ENCODE measurements at regions not wholly inside any gene's neighbourhood (a gene's known extent, or its start where the extent isn't known, plus 50 kb on each side); places are given as distances from the start of the nearest gene placed in this dataset.

DNA sequence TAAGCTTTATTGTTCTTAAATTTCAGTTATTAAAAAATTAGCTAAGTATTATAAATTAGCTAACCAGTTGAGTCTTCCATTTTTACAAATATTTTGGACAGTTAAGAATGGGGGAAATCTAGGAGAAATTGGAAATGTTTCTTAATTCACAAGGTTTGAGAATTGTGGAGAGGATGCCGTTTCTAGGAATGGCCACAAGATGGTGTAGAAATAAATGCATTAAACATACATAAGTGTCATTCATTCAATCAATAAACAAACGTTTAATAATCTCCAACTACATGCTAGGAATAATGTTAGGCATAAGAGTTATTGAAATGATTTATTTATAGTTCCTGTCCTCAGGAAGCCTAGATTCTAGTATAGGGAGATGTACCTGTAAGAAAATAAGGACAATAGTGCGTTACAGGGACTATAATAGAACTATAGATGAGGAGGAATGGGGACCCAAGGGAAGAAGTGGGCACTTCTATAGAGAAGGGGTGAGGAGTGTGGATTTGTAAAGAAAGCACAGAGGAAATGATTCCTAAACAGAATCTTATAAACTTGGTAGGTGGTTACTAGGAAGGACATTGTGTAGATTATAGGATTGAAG, 195.7 kb upstream of the ANK2 start:
- no peak for DNase-seq

DNA sequence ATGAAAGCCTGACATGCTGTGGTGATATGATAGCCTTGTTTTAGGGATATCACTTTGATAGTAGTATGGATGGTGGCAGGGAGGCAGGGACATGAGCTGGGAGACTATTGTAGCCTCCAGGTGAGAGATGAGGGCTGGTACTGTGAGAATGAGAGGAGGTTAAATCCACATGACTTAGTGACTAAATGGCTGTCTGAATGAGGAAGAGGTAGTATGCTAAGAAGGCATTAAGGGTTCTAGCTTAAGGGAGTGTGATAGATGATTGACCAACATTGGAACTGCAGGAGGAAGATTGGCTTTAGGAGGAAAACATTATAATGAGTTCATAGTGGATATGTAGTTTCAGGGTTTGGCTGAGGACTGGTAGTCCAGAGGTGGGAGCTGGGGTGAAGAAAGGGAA, 195.0 kb upstream of the ANK2 start:
- DNase-seq = no peak

DNA sequence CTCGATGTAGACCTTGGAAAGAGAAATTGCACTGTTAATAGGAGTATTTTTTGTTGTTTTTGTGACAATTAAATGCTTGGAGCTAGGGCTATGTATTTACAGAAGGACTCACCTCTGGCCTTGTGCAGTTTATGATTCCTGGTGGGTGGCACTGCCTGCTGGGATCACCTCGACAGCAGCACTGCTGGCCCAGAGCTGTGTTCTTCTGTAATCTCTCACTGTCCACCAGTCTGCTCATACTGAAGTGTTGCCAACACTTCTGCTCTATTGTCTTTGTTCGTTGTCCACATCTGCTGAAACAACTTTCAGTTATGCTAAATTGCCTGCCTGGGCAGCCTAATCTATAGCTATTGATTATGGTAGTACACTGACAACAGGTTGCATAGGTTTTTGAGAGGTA, 194.4 kb upstream of the ANK2 start:
- DNase-seq = no peak

DNA sequence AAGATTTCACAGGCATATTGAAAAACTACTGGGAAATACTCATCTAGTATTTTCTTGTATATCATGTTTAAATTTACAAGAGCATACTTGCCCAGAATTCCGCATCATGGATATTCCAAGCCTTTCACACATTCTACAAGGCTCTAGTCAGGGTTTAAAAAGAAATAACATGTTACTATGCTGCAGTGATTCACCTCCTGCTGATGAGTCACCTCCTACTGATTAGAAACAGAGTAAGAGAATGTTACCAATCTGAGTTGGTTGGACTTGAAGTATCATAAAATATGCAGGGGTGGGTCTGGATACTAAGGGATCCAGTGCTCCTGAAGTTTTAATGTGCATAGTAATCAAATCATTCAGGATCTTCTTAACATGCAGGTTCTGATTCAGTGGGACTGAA, 192.0 kb upstream of the ANK2 start:
- no peak for DNase-seq

DNA sequence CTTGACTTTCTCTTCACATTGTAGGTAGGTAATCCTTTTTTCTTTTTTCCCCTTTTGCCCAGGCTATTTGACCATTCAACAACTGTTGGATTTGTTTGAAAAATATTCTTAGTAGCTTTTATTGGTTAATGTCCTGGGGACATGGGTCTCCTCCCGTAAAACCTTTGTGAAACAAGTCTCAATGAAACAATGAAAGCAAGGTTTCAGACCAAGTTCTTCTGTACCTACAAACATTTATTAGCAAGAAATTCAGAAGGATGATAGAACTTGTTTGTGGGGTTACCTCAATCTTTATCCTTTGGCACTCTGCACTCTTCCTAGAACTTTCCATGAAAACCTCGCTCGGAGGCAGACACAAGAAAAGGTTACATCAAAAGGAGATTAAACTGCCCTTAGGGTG, 190.7 kb upstream of the ANK2 start:
- no peak for DNase-seq

DNA sequence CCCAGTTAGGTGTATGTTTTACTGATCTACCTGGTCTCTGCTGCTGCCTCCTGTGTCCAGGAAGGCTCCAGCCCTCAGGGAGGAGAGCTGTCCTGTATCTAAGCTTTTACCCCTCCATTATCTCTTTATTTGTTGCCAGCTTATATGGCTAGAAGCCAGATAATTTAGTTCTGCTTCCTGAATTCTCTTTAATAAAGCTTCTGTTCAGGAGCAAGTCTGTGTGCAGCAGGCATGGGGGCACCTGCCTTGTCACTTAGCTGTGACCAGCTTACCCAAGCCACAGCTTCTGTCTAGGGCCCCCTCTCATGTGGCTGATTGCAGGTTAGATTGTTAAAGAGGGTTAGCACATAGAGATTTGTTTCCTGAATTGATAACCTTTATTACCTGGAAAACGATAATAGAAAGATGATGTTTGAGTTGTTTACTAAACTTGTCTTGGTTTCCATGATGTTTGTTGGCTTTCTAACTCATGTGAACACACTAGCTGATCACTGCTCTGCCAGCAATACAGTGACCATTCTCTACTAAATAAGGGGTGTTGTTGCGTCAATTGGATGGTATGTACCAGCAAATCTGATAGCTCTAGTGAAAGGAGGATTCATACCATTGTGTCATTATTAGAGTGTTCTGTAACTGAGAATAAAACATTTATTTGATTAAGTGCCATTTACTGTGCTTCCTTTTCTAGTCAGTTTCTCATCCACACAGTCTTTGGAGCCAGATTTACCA, 189.8 kb upstream of the ANK2 start:
- DNase-seq = no peak

DNA sequence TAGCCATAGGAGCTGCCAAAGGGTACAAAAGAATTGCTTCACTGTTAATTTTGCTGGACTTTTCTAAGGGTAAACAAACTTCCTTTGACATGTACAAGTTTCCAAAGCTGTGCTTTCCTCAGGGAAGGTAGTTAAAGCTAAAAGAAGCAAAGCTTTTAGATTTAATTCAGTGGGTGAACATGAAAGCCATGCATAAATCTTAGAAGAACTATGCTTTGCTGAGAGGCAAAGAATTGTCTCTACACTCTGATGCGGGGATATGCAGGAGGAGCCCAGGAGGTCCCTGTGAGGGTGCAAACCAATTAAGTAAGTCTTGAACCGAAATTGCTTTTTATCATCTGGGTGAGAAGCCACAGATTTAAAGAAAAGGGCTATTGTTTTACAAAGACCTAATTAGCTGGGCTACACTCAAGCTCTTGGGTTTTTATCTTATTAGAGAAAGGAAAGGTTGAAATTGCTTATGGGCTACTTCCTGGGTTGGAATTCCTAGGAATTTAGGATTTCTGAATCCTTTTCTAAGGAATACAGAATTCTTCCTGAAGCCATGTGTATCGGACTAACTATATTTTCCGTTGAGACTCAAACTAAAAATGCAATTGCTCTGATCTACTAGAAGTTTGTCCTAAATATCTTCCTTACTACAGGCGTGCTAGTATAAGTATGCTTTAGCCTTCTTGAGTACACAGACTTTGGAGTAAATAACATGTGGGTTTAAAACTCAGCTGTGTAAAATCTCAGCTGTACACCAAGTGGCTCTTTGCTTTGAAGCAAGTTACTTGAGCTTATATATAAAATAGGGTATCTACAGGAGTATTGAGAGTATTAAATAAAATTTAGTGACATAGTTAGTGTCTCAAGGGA, 188.4 kb upstream of the ANK2 start:
- no peak for DNase-seq

DNA sequence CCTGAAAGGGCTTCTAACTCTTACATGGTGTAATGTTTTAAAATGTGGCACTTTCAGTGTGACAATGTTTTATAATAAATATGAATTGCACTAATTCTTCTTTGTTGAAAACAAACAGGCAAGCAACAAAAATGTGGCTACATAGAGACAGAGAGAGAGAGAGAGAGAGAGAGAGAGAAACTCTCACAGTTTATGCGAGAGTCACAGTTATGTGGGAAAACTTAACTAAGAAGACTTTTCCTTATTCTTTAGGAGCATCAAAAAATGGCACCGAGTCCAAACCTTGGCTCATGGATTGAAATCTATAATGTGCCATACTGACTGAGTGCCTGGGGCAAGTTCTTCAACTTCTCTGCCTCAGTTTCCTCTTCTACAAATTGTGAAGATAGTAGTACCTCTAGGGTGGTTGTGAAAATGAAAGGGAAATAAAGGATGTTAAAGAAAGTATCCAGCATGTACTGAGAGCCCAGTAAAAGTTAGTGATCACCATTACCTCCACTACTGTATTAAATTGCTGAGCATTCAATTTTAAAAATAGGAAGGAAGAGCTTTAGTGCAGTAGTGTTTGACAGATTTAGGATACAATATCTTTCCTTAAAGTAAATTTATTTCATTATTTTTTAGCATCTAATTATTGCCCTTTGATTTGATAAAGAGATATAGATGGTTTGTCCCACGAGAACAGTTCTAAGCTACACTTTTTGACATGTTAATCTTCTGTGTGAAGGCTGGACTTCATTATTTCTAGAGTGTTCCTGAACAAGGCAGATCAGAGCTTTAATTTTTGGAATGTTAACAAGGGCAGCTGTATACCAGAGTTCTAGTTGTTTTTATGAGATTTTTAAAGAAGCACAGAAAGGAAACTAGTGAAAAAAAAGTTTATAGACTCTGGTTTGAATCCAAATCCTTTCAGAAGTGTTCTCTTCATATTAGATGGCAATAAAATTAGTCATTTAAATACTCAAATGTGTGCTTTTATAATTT, 187.5 kb upstream of the ANK2 start:
- DNase-seq = no peak

DNA sequence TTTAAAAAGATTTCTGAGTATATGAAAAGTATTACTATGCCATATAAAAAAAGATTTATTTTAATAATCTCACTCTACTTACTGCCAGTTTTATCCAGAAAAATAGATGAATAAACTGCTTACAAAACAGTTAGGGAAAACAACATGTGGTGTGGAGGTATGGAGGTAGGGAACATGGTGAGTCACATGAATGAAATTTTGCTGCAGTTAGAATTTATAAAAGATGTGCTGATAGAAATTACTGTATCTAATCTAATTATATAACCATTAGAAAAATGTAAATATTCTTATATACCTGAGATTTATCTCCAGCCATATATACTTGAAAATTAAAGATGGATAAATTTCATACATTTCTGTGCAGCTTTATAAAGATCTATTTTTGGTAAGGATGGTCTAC, 184.0 kb upstream of the ANK2 start:
- no peak for DNase-seq

DNA sequence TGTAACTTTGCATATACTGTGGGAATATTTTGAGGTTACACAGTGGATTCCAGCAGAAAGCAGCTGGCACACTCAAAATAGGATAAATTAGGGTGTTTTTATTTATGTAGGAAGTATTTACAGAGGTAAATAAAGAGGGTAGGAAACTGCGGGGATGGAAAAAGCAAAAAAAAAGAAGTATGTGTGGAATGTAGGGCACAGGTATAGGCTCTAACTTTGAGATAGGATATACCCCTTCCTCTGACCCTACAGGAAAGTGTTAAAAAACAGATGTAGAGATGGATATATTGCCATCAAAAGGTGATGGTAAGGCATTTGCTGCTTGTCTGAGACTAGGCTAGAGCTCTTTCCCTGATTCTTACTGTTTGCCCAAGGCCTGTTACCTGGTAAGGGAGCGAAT, 173.1 kb upstream of the ANK2 start:
- no peak for DNase-seq

DNA sequence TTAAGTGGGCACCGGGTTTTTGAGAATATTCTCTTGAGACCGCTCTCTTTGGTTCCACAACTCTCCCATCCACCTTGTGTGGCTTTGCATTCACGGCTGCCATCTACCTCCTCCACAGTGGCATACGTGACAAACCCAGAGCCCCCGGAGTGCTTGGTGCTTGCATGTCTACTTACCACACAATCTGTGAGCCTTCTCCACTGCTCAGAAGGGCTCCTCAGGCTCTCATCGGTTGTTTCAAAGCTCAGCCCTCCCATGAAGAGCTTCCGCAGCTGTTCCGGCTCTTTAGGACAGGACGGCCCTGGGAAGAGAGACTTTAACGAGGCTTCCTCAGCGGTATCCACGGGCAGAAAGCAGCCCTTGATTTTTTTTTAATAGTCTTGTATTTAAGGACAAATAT, 167.6 kb upstream of the ANK2 start:
- no peak for DNase-seq

DNA sequence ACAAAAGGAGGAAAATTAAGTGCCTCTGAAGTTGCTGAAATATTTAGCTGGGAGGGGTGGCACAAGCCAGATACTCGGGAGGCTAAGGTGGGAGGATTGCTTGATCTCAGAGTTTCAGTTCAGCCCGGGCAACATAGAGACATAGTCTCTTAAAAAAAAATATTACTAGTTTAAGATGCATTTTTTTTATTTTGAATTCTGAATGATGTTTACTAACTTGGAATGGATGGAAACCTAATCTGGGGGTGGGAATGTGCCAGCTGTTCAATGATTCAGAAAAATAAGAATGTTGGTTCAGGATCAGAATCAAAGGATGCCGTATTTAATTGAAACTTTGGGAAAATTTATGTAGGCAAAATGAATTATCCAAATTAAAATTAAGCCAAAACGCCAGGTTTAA, 167.2 kb upstream of the ANK2 start:
- DNase-seq = no peak

DNA sequence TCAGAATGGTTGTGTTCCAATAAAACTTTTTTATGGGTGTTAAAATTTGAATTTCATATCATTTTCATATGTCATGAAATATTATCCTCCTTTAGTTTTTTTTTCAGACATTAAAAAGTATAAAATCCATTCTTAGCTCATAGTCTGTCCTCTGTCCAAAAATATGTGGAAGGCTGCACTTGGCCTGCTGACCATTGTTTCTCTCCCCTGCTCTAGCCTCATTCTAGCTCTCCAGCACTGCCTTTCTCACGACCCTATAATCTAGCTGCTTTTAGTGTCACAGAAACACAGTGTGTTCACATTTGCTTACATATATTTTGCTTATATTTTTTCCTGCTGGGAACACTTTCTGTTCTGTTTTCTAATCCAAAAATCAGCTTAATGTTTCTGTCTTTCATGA, 165.0 kb upstream of the ANK2 start:
- DNase-seq = no peak

DNA sequence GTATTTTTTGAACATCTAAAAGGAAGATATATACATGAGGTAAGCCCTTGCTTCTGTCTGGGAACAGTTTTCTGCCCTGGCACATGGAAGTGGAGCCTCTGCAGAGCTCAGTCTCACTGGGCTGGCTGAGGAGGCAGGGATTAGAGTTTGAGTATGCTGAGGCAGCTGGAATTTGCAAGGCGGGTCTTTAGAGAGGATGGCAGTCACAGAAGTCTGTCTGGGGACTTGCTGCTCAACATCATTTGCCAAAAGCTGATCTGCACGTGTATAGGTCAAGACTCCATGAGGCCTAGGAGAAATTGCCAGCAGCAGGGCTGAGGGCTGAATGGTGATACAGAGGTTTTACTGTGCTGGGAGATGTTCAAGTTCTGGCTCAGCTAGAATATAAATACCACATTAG, 163.6 kb upstream of the ANK2 start:
- no peak for DNase-seq

DNA sequence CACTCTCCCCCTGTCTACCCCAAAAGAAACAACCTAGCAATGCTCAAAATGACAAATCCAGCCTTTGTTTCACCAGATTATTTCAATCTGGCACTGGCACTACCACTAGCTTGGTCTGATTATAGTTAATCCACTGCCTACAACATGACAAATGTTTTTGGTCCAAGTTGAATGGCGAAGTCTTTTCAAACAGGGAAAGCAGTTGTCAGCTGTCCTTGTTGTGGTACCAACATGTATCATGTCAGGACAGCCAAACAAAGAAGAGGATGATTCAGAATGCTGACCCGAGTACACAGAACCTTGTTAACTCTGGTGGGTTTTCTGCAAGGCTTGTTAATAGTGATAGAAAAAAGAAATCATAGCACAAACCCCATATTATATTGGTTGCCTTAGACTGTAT, 160.8 kb upstream of the ANK2 start:
- DNase-seq = no peak

DNA sequence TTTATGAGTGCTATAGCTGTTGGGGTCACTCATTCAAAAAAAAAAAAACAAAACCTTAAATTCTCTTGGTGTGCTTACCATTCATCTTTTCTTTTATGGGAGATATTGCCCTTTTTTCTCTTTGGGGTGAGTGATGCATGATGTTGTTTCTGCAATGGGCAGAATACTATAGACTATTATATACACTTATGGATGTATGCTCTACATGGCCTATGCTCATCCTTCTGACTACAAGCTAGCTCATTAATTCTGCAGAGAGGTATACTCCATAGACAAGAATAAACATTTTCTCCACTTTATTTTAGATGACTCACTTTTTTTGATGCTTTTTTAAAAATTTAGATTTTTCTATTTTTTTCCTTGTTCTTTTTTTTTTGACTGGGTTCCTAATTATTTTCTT, 160.3 kb upstream of the ANK2 start:
- no peak for DNase-seq

DNA sequence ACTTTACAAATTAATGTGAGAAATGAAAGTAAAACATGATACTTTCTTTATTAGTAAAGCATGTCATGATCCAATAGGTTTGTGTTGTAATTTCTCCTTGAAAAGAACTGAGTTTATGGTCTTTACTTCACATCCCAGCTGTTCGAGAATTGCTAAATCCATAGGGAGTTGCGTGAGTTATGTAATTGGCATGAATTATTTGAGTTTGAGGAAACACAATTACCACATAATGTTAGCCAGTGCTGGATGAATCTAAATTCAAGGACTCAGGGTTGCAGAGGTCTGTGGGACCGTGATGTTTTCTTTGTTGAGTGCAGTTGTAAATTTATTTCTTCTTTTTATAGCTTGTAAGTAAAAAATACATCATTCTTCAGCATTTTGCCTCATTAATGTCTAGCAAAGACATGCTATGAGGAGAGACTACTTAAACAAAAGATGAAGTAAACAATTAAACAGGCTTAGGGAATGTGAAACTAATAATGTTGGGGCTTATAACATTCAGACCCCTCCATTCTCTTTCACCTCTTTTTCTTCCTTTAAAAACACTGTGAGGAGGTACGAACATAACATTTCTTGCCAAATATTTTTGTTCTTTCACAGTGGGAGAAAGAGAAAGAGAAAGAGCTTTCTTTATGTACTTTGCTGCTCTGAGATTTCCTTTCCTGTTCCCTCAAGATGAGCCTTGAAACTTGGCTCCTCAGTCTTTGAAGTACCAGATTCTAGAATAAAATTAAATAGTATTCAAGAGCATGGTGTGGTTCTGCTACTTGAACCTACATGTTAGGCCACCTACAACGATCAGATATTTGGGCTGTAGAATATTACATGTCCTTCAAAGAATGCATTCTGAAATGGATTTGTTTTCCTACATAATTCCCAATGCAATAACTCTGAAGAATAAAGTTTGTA, 159.6 kb upstream of the ANK2 start:
- DNase-seq = no peak

DNA sequence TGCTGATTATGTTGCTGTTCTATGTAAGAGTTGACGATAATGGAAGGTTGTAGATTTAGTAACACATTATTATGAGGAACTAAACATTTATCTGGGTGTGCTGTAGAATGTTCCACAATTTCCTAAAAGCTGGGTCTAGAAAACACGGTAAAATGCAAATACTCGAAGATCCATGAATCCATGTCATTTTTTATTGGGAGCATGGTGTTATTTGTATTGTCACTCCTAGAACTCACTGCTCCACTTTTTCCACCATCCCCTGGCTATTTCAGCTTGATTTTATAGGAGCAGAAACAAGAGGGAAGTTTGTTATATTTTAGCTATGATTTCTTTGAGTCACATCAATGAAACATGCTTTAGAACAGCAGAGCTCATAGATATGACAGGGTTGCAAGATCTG, 155.0 kb upstream of the ANK2 start:
- DNase-seq = no peak

DNA sequence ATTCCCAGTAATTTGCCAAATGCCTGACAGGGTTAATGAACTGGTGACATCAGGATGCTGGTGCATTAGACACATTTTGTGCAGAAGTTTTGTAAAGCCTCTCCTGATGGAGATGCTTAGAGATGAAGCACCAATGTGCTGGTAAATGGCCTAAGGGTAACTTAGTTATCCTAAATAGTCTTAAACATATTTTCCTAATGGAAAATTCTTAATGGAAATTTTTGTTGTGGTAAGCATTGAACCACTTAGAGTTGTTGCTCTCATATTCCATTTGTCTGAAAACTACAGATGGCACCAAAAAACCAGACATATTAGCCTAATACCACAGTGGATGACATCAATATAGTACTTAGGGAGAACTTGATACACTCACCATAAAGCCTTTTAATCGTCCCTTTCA, 154.5 kb upstream of the ANK2 start:
- no peak for DNase-seq

DNA sequence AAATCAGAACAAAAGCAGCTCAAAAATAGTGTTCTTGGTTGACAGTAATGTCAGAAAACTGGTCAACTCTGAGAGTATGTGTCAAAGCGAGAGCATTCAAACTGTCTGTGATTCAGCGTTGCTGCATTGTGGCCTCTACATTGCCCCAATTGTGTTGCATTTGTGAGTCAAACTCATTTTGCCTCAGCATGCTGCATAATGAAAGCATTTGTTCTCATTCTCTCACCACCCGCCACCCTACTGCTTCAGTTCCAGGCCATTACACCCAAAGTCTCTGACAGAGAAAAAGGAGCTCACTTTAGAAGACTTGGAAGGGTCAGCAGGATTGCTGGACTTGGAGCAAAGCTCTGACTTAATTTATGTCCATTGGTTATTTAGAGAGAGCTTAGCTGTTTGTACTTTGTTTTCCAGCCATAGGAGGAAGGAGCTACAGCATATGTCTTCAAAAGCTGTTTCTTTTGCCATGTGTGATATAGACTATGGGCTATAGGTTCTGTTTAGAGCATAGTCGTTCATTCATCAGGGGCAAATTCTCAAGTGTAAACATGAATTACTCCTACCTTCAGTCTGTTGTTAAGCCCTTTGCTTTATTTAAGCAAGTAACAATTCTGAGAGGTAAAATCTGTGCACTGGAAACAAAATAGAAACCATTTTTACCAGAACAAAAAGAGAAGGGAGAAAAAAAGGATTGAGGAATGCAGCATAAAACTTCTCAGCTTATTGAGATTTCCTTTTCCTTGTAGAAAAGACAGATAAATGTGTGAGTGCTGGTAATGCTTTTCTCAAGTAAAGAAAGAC, 153.4 kb upstream of the ANK2 start:
- no peak for DNase-seq

DNA sequence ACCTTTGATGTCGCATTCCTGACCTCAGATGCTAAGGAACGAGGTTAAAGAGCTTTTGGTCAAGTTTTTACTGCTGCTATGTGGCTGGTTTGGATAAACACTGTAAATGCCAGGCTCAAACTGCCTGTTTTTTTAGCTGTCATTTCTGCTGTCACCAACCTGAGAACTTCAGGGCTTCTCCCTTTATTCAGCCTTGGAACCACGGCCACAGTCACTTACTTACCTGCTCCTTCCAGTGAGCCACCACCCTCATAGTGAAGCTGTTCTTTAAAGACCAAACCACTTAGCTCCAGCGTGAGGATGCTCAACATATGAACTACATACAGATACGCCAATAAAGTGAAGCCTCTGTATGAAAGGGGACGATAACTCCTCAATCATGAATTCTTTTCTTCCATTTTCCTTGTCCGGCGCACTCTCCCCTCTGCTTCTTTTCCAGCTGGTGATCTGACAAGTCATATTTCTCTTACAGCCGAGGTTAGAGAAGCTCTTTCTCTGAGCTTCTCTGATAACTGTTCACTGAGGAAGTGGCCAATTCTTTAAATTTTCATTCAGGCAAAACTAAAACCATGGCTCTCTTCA, 152.8 kb upstream of the ANK2 start:
- no peak for DNase-seq
